ENCODE measurements at regions not wholly inside any gene's neighbourhood (a gene's known extent, or its start where the extent isn't known, plus 50 kb on each side); places are given as distances from the start of the nearest gene placed in this dataset.
"Not testable (repeated sequence)": the region's sequence is repeated elsewhere in the genome, so short reads cannot be mapped to it uniquely, and the experiment has no call there.

DNA sequence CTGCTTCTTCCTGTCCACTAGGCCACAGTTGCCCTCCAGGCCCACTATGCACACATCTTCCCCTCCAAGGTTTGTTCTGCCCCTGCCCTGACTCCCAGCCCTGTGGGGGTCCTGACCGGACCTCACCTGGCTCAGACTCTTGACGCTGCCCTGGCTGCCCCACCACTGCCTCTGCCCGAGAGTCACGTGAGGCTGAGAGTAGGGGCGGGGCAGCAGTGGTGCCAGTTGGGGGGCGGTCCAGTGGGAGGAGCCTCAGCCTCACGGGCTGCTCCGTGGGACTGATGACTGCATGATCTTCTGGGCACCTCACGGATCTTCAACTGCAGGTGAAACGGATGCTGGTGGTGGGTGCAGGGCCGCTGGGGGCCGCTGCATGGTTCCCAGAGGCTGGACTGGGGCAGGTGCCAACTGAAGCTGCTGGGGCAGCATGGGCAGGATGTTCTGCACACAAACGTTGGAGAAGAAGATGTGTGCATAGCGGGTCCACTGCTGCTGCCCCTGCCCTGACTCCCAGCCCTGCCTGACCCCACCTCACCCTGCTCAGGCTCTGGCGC is 77.6 kb downstream of the HHIPL2 start:
- not testable (repeated sequence) for DNase-seq (ENCODE audit: low read depth in 2 of 2)

DNA sequence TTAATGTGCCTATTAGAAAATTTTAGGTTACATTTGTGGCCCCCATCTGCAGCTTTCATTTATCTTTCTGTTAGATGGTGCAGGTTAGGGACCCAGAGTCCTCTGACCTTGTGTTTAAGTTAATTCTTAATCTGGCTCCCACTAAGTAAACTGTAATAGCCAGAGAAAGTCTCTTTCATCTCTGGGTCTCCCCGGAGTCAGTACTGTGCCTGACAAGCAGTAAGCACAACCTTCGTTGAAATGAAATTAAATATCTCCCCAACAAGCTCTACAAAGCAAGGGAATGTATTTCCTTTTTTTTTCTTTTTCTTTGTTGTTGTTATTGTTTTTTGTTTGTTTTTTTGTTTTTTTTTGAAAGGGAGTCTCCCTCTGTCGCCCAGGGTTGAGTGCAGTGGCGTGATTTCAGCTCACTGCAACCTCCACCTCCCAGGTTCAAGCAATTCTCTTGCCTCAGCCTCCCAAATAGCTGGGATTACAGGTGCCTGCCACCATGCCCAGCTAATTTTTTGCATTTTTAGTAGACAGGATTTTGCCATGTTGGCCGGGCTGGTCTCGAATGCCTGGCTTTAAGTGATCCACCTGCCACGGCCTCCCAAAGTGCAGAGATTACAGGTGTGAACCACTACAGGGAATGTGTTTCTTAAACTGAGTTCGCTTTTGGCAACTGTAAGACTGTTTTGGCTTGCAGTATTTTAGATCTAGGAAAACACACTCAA is 81.6 kb downstream of the HHIPL2 start:
- DNase-seq (ENCODE audit: low read depth in 2 of 2), result no peak

DNA sequence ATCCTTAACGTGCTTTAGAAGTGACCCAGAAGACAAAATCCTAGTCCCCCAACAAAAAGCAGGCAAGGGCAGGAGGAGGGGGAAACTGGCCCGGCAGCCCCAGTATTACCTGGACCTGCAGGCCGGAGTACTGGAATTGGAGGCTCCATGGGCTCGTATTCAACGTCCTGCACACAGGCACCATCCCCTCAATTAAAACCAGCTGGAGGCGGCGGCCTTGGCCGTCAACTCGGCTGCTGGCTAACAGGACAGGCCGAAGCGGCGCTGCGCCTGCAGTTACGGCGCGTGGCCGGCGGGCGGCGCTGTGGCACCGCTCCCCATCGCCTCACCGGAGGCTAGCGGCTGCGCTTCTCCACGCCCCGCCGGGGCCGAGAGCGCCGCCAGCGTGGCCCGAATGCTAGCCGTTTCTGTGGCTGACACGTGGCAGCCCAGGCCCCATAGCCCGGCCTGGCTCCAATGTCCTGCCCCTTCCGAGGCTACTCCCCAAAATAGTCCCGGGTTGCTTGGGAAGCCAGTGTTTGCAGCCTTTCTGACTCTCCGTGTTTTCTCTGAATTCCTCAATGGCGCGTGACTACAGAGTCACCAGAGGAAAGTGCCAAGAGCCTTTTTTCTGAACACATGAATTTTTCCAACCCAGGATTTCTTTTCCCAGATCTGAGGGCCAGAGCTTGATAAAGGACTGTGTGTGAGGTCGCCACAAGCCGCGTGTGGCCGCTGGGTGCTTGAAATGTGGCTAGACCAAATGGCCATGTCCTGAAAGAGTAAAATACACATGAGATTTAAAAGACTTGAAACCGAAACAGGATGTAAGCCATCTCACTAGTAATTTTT is 82.5 kb downstream of the HHIPL2 start:
- DNase-seq (ENCODE audit: low read depth in 2 of 2), result peak; percentile 82 to 84

DNA sequence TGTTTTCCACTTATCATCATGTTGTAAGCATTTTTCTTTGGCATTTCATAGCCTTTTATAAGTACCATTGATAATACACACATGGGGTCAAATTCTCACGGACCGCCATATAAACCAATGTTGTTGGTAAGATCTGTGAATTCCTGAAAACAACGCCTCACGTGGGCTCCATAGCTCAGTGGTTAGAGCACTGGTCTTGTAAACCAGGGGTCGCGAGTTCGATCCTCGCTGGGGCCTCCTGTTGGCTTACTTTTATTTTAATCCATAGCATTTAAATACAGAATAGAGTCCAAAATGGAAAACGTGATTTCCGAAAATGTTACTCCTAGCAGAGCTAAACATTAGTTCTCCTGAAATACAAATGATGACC is 83.1 kb downstream of the HHIPL2 start:
- DNase-seq (ENCODE audit: low read depth in 2 of 2), result peak; percentile 50 to 63

DNA sequence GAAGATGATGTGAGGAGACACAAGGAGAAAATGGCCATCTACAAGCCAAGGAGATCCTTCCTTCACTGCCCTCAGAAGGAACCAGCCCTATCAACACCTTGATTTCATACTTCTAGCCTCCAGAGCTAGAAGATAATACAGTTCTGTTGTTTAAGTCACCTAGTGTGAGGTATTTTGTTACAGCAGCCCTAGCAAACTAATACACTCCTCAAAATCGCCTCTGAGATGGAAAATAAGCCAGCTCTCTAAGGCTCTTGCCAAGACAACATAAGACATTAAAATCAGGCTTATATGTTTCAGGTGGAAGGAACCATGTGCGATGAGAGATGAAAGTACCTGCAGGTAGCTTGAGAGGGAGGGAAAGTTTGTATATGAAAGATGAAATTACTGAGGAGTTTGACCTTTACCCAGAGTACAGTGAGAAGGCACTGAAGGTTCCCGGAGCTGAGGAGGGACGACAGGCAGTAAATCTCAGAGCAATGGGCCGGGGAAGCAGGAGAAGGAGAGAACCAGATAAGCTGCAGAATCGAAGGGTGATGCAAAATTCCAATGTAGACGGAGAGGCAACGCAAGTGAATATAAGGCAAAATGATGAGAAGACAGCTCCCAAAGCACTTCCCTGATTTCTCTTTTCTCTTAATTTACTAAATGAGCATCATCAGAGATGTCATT is 84.7 kb downstream of the HHIPL2 start:
- DNase-seq (ENCODE audit: low read depth in 2 of 2), result no peak

DNA sequence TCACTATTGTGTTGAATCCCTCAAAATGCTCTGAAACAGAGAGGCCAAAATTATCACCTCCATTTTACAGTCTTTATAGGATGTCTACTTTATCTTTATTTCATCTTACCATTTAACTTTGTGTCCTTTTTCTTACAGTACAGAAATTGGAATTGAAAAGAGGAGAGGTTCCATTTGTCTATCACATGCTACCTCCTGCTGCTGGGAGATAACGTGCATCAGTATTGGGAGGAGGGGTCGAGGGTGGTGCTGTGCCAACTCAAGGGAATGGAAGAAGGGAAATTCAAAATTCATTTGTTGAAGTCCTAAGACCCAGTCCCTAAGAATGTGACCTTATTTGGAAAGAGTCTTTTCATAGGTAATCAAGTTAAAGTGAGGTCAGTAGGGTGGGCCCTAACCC is 85.3 kb downstream of the HHIPL2 start:
- no peak for DNase-seq (ENCODE audit: low read depth in 2 of 2)

DNA sequence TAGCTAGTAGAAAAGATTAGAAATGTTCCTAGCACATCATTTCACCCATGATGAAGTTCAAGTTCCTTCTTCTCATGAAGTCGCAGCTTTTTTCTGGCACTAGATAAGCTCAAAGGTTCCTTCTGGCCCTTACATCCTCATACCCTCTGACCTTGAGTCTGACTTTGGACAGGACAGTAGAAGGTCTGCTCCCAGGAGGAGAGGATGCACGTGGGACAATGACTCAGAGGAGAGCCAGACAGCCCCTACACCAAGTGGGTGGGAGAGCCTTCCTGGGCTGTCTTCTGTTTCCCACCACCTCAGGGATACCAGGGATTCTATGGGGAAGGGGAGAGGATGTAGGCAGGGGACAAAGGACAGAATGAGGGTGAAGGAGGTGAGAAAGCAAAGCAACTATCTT is 86.0 kb downstream of the HHIPL2 start:
- no peak for DNase-seq (ENCODE audit: low read depth in 2 of 2)

DNA sequence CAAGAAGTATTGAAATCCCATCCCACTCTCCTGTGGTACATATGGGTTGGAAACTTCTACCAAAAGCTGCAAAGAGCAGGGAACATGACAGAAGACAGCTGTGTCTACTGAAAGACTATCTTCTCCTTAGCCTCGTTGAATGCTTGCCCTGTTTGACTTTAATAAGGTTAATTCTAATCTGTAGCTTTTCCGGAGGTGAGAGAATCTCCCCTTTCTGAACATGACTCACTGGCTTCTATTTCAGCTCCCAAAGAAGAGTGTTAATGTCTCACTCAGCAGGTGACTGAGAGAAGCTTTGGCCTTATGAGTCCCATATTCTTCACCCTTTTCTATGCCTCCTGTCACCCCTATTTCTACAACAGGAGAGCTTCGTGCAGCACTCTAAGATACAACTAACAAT is 88.3 kb downstream of the HHIPL2 start:
- no peak for DNase-seq (ENCODE audit: low read depth in 2 of 2)

DNA sequence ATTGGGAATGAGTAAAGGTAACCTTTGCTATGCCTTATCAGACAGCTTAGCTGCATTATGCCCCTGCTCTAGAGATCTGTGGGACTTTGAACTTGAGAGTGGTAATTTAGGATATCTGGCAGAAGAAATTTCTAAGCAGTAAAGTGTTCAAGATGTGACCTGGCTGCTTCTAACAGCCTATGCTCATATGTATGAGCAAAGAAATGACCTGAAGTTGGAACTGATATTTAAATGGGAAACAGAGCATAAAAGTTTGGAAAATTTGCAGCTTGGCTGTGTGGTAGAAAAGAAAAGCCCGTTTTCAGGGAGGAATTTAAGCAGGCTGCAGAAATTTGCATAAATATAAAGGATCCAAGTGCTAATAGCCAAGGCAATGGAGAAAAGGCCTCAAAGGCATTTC is 90.4 kb downstream of the HHIPL2 start:
- DNase-seq (ENCODE audit: low read depth in 2 of 2), result no peak

DNA sequence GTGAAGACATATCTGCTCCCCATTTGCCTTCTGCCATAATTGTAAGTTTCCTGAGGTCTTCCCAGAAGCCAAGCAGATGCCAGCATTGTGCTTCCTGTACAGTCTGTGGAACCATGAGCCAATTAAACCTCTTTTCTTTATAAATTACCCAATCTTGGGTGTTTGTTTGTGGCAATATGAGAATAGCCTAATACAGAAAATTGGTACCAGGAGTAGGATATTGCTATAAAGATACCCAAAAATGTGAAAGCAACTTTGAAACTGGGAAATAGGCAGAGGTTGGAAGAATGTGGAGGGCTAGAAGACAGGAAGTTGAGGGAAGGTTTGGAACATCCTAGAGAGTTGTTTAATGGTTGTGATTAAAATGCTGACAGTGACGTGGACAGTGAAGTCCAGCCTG is 90.8 kb downstream of the HHIPL2 start:
- DNase-seq (ENCODE audit: low read depth in 2 of 2), result no peak

DNA sequence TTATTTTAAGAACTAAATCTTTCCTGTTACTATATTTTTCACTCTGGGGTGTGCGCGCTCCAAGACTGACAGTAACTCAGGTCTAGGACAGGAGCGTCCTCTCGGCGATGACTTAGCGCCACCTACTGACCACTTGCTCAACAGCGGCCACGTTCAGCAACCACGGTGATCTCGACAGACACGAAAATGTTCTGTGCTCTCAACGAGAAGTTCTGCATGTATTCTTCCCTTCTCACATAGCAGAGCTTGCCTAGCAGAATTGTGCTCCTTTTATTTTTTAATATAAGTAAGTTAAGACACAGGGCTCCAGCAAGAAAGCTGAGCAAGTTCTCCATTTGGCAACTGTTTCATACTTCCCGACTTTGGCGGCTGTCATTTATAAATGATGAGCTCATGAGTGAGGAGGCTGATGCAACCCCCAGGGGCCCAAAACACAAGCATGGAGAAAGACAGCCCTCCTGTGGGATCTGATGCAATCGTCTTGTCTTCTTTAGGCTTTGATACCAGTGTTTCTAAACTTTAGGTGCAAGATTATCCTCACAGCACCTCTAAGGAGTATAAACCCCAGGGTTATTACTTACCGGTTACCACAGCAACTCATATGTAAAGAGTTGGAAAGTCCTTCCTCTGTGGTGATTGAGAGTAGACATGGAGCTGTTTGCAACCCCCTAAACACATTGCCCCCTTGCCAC is 92.6 kb downstream of the HHIPL2 start:
- peak; percentile 89 to 91 for DNase-seq (ENCODE audit: low read depth in 2 of 2)

DNA sequence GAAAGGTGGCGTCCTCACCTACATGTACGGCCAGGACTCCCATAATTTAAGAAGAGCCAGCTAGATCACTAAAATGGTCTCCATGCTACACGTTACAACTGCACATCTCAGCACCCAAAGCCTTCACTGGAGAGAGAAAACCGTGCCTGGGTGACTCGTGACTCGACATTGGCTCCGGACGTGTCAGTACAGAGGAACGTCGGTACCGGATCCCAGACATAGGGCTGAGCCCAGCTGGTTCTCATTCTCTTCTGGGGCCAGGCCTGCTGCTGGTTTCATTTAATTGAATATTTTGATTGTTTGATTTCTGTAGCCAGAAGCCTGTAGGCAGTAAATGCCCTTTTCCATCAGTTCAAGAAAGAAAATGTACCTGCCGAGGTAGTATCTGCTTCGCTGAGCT is 93.1 kb downstream of the HHIPL2 start:
- DNase-seq (ENCODE audit: low read depth in 2 of 2), result peak in 1 of 2 experiments; percentile 28

DNA sequence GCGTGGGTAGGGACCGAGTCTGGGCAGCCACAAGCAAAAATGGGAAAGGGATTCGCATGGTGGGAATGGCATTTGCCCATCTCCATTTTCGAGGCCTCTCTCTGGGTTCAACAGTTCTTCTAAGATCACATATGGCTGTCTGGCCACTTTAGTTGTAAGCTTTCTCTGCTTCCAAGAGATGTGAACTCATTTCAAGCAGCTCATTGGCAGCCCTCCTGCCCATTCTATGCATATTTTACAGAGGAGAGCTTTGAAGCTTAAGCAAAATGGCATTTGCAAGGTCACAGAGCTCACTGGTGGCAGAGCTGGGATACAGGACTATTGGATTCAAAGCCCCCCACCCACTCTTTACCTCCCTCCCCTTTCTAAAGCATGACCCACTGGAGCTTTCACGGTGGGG is 93.7 kb downstream of the HHIPL2 start:
- peak; percentile 19 to 22 for DNase-seq (ENCODE audit: low read depth in 2 of 2)

DNA sequence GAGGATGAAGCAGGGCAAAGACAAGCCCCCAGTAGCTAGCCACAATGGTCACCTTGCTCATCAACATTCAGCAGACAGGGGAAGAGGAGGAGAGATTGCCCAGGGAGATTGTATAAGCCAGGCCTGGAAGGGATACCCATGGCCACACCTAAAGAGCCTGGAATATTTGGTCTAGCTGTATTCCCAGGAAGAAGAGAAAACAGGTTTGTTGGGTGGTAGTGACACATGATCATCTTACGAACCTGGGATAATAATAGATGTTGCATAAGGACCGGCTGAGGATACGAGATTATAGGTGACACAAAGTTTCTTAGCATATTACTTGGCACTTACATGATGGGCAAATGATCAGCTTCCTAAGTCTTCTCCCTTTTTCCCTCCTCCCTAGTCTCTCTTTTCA is 95.9 kb downstream of the HHIPL2 start:
- DNase-seq (ENCODE audit: low read depth in 2 of 2), result no peak

DNA sequence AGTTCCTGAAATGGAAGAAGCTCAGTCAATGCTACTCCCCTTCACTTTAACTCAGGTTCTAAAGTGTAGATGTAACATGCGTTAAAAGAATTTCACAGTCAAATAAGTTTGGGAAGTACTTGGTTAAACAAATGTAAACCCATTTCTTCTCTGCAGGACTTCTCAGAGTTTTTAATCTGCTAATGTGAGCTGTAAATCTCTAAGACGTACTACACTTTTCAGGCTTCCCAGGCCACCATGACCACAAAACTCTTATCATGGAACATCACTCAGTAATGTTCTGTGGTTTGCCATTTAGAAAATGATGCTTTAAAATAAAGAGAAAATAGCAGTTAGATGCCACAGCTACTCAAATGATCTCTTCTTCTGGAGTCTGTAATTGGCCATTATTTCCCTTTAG is 104.3 kb downstream of the HHIPL2 start:
- no peak for DNase-seq (ENCODE audit: low read depth in 2 of 2)

DNA sequence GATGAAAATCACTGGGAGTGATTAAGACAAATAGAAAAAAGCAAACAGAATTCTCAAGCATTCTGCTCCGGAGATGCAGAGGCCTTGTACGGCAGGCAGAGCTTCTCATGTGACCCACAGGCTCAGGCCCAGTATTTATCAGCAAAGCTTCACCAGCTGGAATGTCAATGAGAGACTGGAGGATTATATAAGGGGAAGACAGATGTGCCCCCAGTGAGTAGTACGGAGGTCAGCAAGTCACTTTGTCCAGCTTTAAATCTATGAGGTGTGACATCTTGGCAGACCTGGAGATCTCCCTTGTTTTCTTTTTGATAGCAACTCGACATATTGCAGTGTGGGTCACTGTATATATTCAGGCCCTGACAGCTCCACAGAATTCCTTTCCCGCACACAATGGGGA is 106.8 kb downstream of the HHIPL2 start:
- peak in 1 of 2 experiments; percentile 4 for DNase-seq (ENCODE audit: low read depth in 2 of 2)

DNA sequence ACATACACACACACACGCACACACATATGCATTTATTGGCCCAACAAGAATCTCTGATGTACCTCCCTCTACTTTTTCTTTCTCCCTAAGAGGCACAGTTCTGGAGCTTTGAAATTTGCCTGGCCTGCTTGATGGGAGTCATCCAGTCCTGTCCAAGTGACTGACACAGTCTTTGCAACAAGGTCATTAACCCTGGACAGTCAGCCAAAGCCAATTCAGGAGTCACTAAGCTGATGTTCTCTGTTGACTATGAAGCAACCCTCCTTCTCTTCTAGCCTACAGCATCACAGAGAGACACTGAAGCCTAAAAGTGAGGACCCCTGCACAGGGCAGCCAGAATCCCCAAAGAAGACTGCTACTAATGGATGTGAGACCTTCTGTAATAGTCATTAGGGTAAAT is 123.1 kb downstream of the HHIPL2 start:
- no peak for DNase-seq (ENCODE audit: low read depth in 2 of 2)

DNA sequence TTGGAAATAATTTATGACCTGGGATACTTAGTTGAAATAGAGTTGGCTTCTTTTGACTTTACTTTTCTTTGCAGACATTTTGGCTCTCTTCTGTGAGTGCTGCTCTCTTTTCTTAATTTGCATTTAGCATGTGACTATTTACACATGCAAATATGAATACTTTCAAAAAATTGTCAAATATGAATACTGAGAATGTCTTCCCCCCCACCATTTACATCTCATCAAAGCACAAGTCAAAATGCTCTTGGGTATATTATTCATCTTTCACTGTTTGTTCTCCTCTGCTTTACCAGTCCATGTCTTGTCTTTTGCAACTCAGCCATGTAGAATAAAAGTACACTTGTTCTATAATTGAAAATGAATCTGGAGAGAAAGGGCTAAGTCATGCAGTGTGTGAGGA is 126.5 kb downstream of the HHIPL2 start:
- no peak for DNase-seq (ENCODE audit: low read depth in 2 of 2)

DNA sequence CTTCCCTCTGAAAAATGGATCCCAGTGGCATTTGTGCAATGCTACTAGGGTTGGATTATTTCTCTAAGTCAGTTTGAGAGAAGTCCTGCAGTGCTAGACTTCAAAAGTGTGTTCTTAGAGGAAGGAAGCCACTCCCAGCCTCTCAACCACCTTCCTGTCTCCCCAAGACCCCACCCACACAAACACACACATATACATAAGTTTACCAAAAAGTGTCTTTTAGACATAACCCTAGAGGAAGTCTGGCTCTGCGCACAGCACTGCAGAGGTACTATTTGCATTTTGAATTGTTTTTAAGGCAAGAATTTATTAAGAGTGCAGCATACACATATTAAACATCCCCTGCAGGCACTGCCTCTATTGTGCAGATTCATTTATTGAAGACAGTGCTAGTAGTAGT is 127.3 kb downstream of the HHIPL2 start:
- DNase-seq (ENCODE audit: low read depth in 2 of 2), result no peak

DNA sequence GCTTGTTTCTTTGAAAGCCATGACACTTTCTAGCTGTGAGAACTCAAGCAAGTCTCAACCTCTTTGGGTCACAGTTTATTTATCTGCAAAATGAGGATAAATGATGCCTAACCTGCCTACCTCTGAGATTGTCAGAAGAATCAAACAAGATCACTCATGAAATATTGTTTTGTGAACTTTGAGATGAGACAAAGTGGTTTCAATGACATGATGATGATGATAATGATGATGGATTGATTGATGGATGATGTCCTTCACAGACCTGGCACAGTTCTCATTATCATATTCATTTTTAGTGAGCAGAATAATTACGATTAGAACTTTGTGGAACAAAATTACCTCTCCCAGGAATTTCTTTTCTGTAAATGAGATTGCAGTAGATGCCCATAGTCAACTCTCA is 129.2 kb downstream of the HHIPL2 start:
- no peak for DNase-seq (ENCODE audit: low read depth in 2 of 2)

DNA sequence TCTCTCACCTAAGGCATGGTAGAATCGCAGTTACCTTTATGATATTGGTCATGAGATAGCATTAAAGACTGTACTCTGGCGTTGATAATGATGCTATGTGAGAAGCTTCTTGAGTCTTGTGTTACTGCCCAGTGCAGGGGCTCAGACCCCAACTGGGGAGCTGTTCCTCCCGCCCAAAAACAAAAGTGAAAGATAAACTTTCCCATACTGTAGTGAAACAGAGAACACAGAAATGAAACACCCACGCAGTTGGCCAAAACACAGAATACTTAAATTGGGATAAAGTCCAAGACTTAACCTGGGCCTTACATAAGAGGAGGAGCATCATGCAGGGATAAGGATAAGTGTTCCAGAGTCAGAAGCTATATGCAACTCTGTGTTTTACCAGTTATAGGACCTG is 130.6 kb downstream of the HHIPL2 start:
- no peak for DNase-seq (ENCODE audit: low read depth in 2 of 2)

Measured in fibroblast of skin of left biceps (primary cell).